ENCODE measurements at regions not wholly inside any gene's neighbourhood (a gene's known extent, or its start where the extent isn't known, plus 50 kb on each side); places are given as distances from the start of the nearest gene placed in this dataset.

- no peaks in the 10 kb centered on the region for H3K9me3 Mint-ChIP-seq (ENCODE audit: unreplicated experiment)
Measured at GRCh38 chr2:220185766-220186305, 558.4 kb downstream of the SLC4A3 start.

GRCh38 chr2:220188031-220188430, 560.6 kb downstream of the SLC4A3 start:
- FAIRE-seq: peak; percentile 76
- H3K4me1 ChIP-seq (ENCODE audit: insufficient read depth, low read length): peaks cover 6% of the 10 kb centered on the region
- H3K4me3 ChIP-seq (ENCODE audit: insufficient read depth, low read depth, low read length): no peak overlapping the region
- no peaks in the 10 kb centered on the region for H3K27me3 ChIP-seq (ENCODE audit: insufficient read depth, low read length)
- no peaks in the 10 kb centered on the region for H3K79me2 ChIP-seq (ENCODE audit: insufficient read depth, low read length)
- no peaks in the 10 kb centered on the region for H4K20me1 ChIP-seq (ENCODE audit: insufficient read depth, low read length)
- Mint-ChIP-seq H3K4me3 (ENCODE audit: unreplicated experiment) (no peak overlapping the region), H3K27ac (ENCODE audit: unreplicated experiment) (no peak overlapping the region), H3K9me3 (ENCODE audit: unreplicated experiment) (no peaks in the 10 kb centered on the region), H3K4me1 (ENCODE audit: low read depth, unreplicated experiment) (no peaks in the 10 kb centered on the region), H3K36me3 (ENCODE audit: low read depth, unreplicated experiment) (no peaks in the 10 kb centered on the region), H3K27me3 (ENCODE audit: low read depth, unreplicated experiment) (no peaks in the 10 kb centered on the region)
- peaks cover 4% of the 10 kb centered on the region for H3K9me3 ChIP-seq (ENCODE audit: insufficient read depth, low read depth, low read length)
- peak overlapping the region; percentile 23 for H3K27ac ChIP-seq (ENCODE audit: low read depth, low read length)
- no peak for TF ChIP-seq CTCF (IDR thresholded peaks at IDR 0.05; ENCODE audit: insufficient read depth, low read depth, low read length)
- TF ChIP-seq EZH2 (IDR thresholded peaks at IDR 0.05; ENCODE audit: insufficient read depth, low read length): no peak
- peak overlapping the region; percentile 12 for H3K4me2 ChIP-seq (ENCODE audit: low read length)
- DNase-seq (ENCODE audit: low read depth): peak; percentile 88
- H3K36me3 ChIP-seq (ENCODE audit: insufficient read depth, low read length): no peaks in the 10 kb centered on the region
- no peak overlapping the region for H3K9ac ChIP-seq (ENCODE audit: low read length)
- no peak overlapping the region for H2AFZ ChIP-seq (ENCODE audit: low read depth, low read length)

More at GRCh38 chr2:220185766-220186305, 558.4 kb downstream of the SLC4A3 start:
- no peaks in the 10 kb centered on the region for H4K20me1 ChIP-seq (ENCODE audit: insufficient read depth, low read length)
- no peak overlapping the region for H3K27ac ChIP-seq (ENCODE audit: low read depth, low read length)
- Mint-ChIP-seq H3K4me3 (ENCODE audit: unreplicated experiment) (no peak overlapping the region), H3K27ac (ENCODE audit: unreplicated experiment) (no peak overlapping the region), H3K4me1 (ENCODE audit: low read depth, unreplicated experiment) (no peaks in the 10 kb centered on the region), H3K27me3 (ENCODE audit: low read depth, unreplicated experiment) (no peaks in the 10 kb centered on the region), H3K36me3 (ENCODE audit: low read depth, unreplicated experiment) (no peaks in the 10 kb centered on the region)
- H3K4me3 ChIP-seq (ENCODE audit: insufficient read depth, low read depth, low read length): no peak overlapping the region
- H3K27me3 ChIP-seq (ENCODE audit: insufficient read depth, low read length): no peaks in the 10 kb centered on the region
- TF ChIP-seq CTCF (IDR thresholded peaks at IDR 0.05; ENCODE audit: insufficient read depth, low read depth, low read length) (no peak), EZH2 (IDR thresholded peaks at IDR 0.05; ENCODE audit: insufficient read depth, low read length) (no peak)
- H3K36me3 ChIP-seq (ENCODE audit: insufficient read depth, low read length): no peaks in the 10 kb centered on the region
- no peak overlapping the region for H3K9ac ChIP-seq (ENCODE audit: low read length)
- H3K9me3 ChIP-seq (ENCODE audit: insufficient read depth, low read depth, low read length): no peaks in the 10 kb centered on the region
- DNase-seq (ENCODE audit: low read depth): no peak
- H3K79me2 ChIP-seq (ENCODE audit: insufficient read depth, low read length): no peaks in the 10 kb centered on the region
- H2AFZ ChIP-seq (ENCODE audit: low read depth, low read length): no peak overlapping the region
- FAIRE-seq: no peak
- no peak overlapping the region for H3K4me2 ChIP-seq (ENCODE audit: low read length)
- peaks cover 6% of the 10 kb centered on the region for H3K4me1 ChIP-seq (ENCODE audit: insufficient read depth, low read length)

GRCh38 chr2:220191031-220191430, 563.6 kb downstream of the SLC4A3 start:
- DNase-seq (ENCODE audit: low read depth): no peak
- Mint-ChIP-seq H3K27me3 (ENCODE audit: low read depth, unreplicated experiment) (no peaks in the 10 kb centered on the region), H3K9me3 (ENCODE audit: unreplicated experiment) (no peaks in the 10 kb centered on the region), H3K27ac (ENCODE audit: unreplicated experiment) (no peak overlapping the region), H3K36me3 (ENCODE audit: low read depth, unreplicated experiment) (no peaks in the 10 kb centered on the region), H3K4me3 (ENCODE audit: unreplicated experiment) (no peak overlapping the region), H3K4me1 (ENCODE audit: low read depth, unreplicated experiment) (peaks cover 4% of the 10 kb centered on the region)
- no peaks in the 10 kb centered on the region for H3K27me3 ChIP-seq (ENCODE audit: insufficient read depth, low read length)
- H3K4me1 ChIP-seq (ENCODE audit: insufficient read depth, low read length): peaks cover 6% of the 10 kb centered on the region
- no peak overlapping the region for H3K4me3 ChIP-seq (ENCODE audit: insufficient read depth, low read depth, low read length)
- peaks cover 4% of the 10 kb centered on the region for H3K9me3 ChIP-seq (ENCODE audit: insufficient read depth, low read depth, low read length)
- no peak for TF ChIP-seq EZH2 (IDR thresholded peaks at IDR 0.05; ENCODE audit: insufficient read depth, low read length)
- no peak for TF ChIP-seq CTCF (IDR thresholded peaks at IDR 0.05; ENCODE audit: insufficient read depth, low read depth, low read length)
- no peak overlapping the region for H3K27ac ChIP-seq (ENCODE audit: low read depth, low read length)
- H3K36me3 ChIP-seq (ENCODE audit: insufficient read depth, low read length): no peaks in the 10 kb centered on the region
- no peak overlapping the region for H3K4me2 ChIP-seq (ENCODE audit: low read length)
- no peak overlapping the region for H2AFZ ChIP-seq (ENCODE audit: low read depth, low read length)
- H3K79me2 ChIP-seq (ENCODE audit: insufficient read depth, low read length): no peaks in the 10 kb centered on the region
- no peaks in the 10 kb centered on the region for H4K20me1 ChIP-seq (ENCODE audit: insufficient read depth, low read length)
- no peak for FAIRE-seq
- H3K9ac ChIP-seq (ENCODE audit: low read length): no peak overlapping the region
